ENCODE measurements at regions not wholly inside any gene's neighbourhood (a gene's known extent, or its start where the extent isn't known, plus 50 kb on each side); places are given as distances from the start of the nearest gene placed in this dataset.

GRCh38 chr17:72396121-72396520 lies 275.3 kb downstream of the SOX9 start:
- no peak for TF ChIP-seq KDM5A (IDR thresholded peaks at IDR 0.05)
- TF ChIP-seq, protein P1, sequence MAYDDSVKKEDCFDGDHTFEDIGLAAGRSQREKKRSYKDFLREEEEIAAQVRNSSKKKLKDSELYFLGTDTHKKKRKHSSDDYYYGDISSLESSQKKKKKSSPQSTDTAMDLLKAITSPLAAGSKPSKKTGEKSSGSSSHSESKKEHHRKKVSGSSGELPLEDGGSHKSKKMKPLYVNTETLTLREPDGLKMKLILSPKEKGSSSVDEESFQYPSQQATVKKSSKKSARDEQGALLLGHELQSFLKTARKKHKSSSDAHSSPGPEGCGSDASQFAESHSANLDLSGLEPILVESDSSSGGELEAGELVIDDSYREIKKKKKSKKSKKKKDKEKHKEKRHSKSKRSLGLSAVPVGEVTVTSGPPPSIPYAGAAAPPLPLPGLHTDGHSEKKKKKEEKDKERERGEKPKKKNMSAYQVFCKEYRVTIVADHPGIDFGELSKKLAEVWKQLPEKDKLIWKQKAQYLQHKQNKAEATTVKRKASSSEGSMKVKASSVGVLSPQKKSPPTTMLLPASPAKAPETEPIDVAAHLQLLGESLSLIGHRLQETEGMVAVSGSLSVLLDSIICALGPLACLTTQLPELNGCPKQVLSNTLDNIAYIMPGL (CRISPR knock-in tag; IDR thresholded peaks at IDR 0.05; ENCODE audit: borderline replicate concordance): no peak
- no peak for TF ChIP-seq NFE2L2 (conservative IDR thresholded peaks at IDR 0.05; ENCODE audit: low read length)
- no peak for TF ChIP-seq CTCF (IDR thresholded peaks at IDR 0.05)
- TF ChIP-seq FOSB (CRISPR knock-in tag; IDR thresholded peaks at IDR 0.05): no peak
- TF ChIP-seq, protein P2, sequence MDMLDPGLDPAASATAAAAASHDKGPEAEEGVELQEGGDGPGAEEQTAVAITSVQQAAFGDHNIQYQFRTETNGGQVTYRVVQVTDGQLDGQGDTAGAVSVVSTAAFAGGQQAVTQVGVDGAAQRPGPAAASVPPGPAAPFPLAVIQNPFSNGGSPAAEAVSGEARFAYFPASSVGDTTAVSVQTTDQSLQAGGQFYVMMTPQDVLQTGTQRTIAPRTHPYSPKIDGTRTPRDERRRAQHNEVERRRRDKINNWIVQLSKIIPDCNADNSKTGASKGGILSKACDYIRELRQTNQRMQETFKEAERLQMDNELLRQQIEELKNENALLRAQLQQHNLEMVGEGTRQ (IDR thresholded peaks at IDR 0.05): no peak
- no peak for TF ChIP-seq POLR2A (IDR thresholded peaks at IDR 0.05; ENCODE audit: low read length)
- no peak for TF ChIP-seq RCOR1 (IDR thresholded peaks at IDR 0.05; ENCODE audit: low read depth, low read length)
- TF ChIP-seq EP300 (IDR thresholded peaks at IDR 0.05): no peak
